OCI-LY1 (cell line): ENCODE measurements at regions not wholly inside any gene's neighbourhood (a gene's known extent, or its start where the extent isn't known, plus 50 kb on each side); places are given as distances from the start of the nearest gene placed in this dataset.

Experiments
- H2AFZ ChIP-seq: fragments of 200-600 bp; sonication (generic), shearing (Covaris generic); 2 replicates; pipeline ENCODE4 v1.6.0; 2014; ENCODE audit warnings: antibody characterized with exemption, mild to moderate bottlenecking, low read length
- H3F3A ChIP-seq: fragments of 200-600 bp; sonication (generic), shearing (Covaris generic); 2 replicates; pipeline ENCODE4 v1.6.0; 2014; ENCODE audit warnings: mild to moderate bottlenecking, antibody characterized with exemption, low read length, moderate library complexity; ENCODE audit not compliant: insufficient read depth
- H3K27ac ChIP-seq: fragments of 200-600 bp; sonication (generic); 2 replicates; pipeline ENCODE4 v1.5.1; 2014; ENCODE audit warnings: low read length, mixed run types, mild to moderate bottlenecking, low read depth; ENCODE audit not compliant: poor library complexity, severe bottlenecking
- H3K27me3 ChIP-seq: fragments of 200-600 bp; sonication (generic); 2 replicates; pipeline ENCODE4 v1.6.0; 2014; ENCODE audit warnings: antibody characterized with exemption, mild to moderate bottlenecking, low read length, moderate library complexity; ENCODE audit not compliant: insufficient read depth
- H3K36me3 ChIP-seq: fragments of 200-600 bp; sonication (generic); 2 replicates; pipeline ENCODE4 v1.6.1; 2014; ENCODE audit warnings: mild to moderate bottlenecking, antibody characterized with exemption, low read length, moderate library complexity, mixed read lengths; ENCODE audit not compliant: insufficient read depth
- H3K4me1 ChIP-seq: fragments of 200-600 bp; sonication (generic); 2 replicates; pipeline ENCODE4 v1.5.1; 2014; ENCODE audit warnings: mild to moderate bottlenecking, low read length, moderate library complexity; ENCODE audit not compliant: insufficient read depth, severe bottlenecking
- H3K4me2 ChIP-seq: fragments of 200-600 bp; sonication (generic), shearing (Covaris generic); 2 replicates; pipeline ENCODE4 v1.6.1; 2014; ENCODE audit warnings: low read length
- H3K4me3 ChIP-seq: fragments of 200-600 bp; sonication (generic); 2 replicates; pipeline ENCODE4 v1.5.1; 2014; ENCODE audit warnings: low read length, low read depth, mild to moderate bottlenecking, mixed read lengths; ENCODE audit not compliant: poor library complexity, severe bottlenecking
- H3K79me2 ChIP-seq: fragments of 200-600 bp; shearing (Covaris generic); 2 replicates; pipeline ENCODE4 v1.6.1; 2016; ENCODE audit warnings: mixed run types, low read length, mixed read lengths; ENCODE audit not compliant: insufficient read depth
- H3K9ac ChIP-seq: fragments of 200-600 bp; sonication (generic), shearing (Covaris generic); 2 replicates; pipeline ENCODE4 v1.6.1; 2014; ENCODE audit warnings: mild to moderate bottlenecking, low read length, mixed read lengths
- H3K9me2 ChIP-seq: fragments of 200-600 bp; sonication (generic), shearing (Covaris generic); 2 replicates; pipeline ENCODE4 v1.6.1; 2014; ENCODE audit warnings: low read depth, mild to moderate bottlenecking, low read length, mixed read lengths
- H3K9me3 ChIP-seq: fragments of 200-600 bp; shearing (Covaris generic); 2 replicates; pipeline ENCODE4 v1.6.1; 2014; ENCODE audit warnings: low read length, mixed read lengths
- H4K20me1 ChIP-seq: fragments of 200-600 bp; sonication (generic), shearing (Covaris generic); 2 replicates; pipeline ENCODE4 v1.6.0; 2016; ENCODE audit warnings: mild to moderate bottlenecking, low read length; ENCODE audit not compliant: insufficient read depth
- EZH2 ChIP-seq: fragments of 200-600 bp; sonication (generic), shearing (Covaris generic); IDR thresholded peaks from 2 replicates; pipeline ENCODE4 v1.8.0; 2017; ENCODE audit warnings: borderline replicate concordance, mixed run types, mild to moderate bottlenecking, antibody characterized with exemption, low read length, moderate library complexity, mixed read lengths
- TF ChIP-seq, protein P1 (sequence below): fragments of 200-600 bp; sonication (generic), shearing (Covaris generic); IDR thresholded peaks from 2 replicates; pipeline ENCODE4 v1.5.1; 2017; ENCODE audit warnings: mild to moderate bottlenecking, antibody characterized with exemption, low read length, moderate library complexity, mixed read lengths

DNA sequence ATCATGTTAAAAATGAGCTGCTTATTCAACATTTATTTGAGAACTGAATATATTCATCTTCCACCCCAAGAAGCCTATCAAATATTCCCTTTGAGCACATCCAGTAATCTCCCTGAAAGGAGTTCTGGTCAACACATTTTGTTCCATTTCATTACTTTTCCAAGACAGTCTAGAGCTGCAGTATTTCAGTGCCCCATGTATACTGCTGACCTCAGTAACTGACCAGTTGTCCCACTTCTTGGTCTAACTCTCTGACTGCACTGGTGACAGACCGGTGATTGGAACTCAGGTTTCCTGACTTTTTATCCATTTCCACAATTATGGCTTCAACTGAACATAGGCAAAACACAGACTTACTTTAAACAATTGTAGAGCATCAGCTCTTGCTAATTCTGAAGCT lies 206.8 kb upstream of the NPSR1 start:
- Histone ChIP-seq H3K9me2 (peaks cover 2% of the 10 kb centered on the region; the same call in 1 of the 2 replicates), H3F3A (no peaks in the 10 kb centered on the region), H3K27ac (no peak overlapping the region), H3K4me1 (no peaks in the 10 kb centered on the region), H3K4me3 (no peak overlapping the region), H3K79me2 (no peaks in the 10 kb centered on the region), H2AFZ (no peak overlapping the region), H3K9me3 (no peaks in the 10 kb centered on the region), H3K36me3 (no peaks in the 10 kb centered on the region), H3K4me2 (no peak overlapping the region), H3K27me3 (no peaks in the 10 kb centered on the region), H4K20me1 (no peaks in the 10 kb centered on the region), H3K9ac (no peak overlapping the region)
- no peak for TF ChIP-seq EZH2
- TF ChIP-seq, protein P1, sequence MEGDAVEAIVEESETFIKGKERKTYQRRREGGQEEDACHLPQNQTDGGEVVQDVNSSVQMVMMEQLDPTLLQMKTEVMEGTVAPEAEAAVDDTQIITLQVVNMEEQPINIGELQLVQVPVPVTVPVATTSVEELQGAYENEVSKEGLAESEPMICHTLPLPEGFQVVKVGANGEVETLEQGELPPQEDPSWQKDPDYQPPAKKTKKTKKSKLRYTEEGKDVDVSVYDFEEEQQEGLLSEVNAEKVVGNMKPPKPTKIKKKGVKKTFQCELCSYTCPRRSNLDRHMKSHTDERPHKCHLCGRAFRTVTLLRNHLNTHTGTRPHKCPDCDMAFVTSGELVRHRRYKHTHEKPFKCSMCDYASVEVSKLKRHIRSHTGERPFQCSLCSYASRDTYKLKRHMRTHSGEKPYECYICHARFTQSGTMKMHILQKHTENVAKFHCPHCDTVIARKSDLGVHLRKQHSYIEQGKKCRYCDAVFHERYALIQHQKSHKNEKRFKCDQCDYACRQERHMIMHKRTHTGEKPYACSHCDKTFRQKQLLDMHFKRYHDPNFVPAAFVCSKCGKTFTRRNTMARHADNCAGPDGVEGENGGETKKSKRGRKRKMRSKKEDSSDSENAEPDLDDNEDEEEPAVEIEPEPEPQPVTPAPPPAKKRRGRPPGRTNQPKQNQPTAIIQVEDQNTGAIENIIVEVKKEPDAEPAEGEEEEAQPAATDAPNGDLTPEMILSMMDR, result no peak

DNA sequence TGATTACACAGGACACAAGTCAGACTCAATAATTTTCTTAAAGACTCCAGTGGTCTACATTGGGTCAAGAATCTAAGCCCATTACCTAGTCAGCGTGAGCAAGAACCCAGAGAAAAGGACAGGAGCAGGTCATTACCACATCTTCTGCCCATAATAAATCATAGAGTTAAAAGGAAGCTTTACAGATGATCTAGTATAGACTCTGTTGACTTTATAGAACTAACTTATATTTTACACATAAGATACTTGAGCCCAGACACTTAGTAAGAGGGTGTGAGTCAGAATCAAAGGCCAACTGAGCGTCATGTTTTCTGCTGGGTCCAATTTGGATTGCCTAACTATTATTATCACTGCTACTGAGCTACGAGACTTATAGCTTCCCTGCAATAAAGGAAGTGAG lies 206.1 kb upstream of the NPSR1 start:
- no peaks in the 10 kb centered on the region for H3K36me3 ChIP-seq
- H4K20me1 ChIP-seq, result no peaks in the 10 kb centered on the region
- H3K9ac ChIP-seq, result no peak overlapping the region
- no peaks in the 10 kb centered on the region for H3K27me3 ChIP-seq
- no peaks in the 10 kb centered on the region for H3F3A ChIP-seq
- H3K27ac ChIP-seq, result no peak overlapping the region
- no peaks in the 10 kb centered on the region for H3K9me3 ChIP-seq
- no peak overlapping the region for H2AFZ ChIP-seq
- peaks cover 3% of the 10 kb centered on the region; the same call in 1 of the 2 replicates for H3K9me2 ChIP-seq
- H3K79me2 ChIP-seq, result no peaks in the 10 kb centered on the region
- no peak overlapping the region for H3K4me2 ChIP-seq
- TF ChIP-seq, protein P1, result no peak
- no peak for TF ChIP-seq EZH2
- no peak overlapping the region for H3K4me3 ChIP-seq
- no peaks in the 10 kb centered on the region for H3K4me1 ChIP-seq

DNA sequence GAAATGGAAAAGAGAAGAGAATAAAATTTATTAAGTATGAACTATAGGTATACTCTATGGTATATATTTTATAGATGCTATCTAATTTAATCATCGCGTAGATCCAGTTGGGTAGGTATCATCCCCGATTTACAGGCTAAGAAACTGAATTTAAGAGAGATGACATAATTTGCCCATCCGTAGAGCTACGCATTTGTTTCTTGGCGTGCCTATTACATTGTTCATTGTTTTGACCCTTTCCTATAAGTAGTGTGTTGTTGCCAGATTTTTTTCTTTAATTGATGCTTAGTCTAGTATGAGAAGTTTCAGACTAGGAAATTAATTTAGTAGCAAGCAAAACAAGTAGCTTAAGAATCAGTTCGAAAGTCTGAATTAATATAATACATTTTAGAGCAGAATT lies 205.7 kb upstream of the NPSR1 start:
- Histone ChIP-seq H3K79me2 (no peaks in the 10 kb centered on the region), H3K4me1 (no peaks in the 10 kb centered on the region), H3K36me3 (no peaks in the 10 kb centered on the region), H3K27ac (no peak overlapping the region), H2AFZ (no peak overlapping the region), H3K27me3 (no peaks in the 10 kb centered on the region), H3K4me2 (no peak overlapping the region), H3K9ac (no peak overlapping the region), H3F3A (no peaks in the 10 kb centered on the region), H3K4me3 (no peak overlapping the region), H3K9me3 (no peaks in the 10 kb centered on the region), H3K9me2 (peaks cover 3% of the 10 kb centered on the region; the same call in 1 of the 2 replicates), H4K20me1 (no peaks in the 10 kb centered on the region)
- TF ChIP-seq EZH2, result no peak
- TF ChIP-seq, protein P1, result no peak
